HG02840 (cell line): ENCODE measurements at regions not wholly inside any gene's neighbourhood (a gene's known extent, or its start where the extent isn't known, plus 50 kb on each side); places are given as distances from the start of the nearest gene placed in this dataset.

ENCODE experiments used
- ATAC-seq: cut with Tn5 transposase; IDR thresholded peaks from one replicate; pipeline ENCODE4 v1.9.1; 2021; ENCODE audit warnings: mild to moderate bottlenecking, moderate library complexity, moderate number of reproducible peaks; ENCODE audit not compliant: unreplicated experiment, low FRiP score

GRCh38 chr2:13003500-13003899 is 286.8 kb downstream of the TRIB2 start:
- ATAC-seq = no peak

GRCh38 chr2:13005048-13005447 is 288.3 kb downstream of the TRIB2 start:
- ATAC-seq = no peak

GRCh38 chr2:13005761-13006335 is 289.1 kb downstream of the TRIB2 start:
- ATAC-seq = no peak

- ATAC-seq = no peak
Observed at GRCh38 chr2:13006426-13006825, 289.7 kb downstream of the TRIB2 start.

GRCh38 chr2:13006829-13007717 is 290.3 kb downstream of the TRIB2 start:
- ATAC-seq = no peak

- ATAC-seq = no peak
Observed at GRCh38 chr2:13009027-13009642, 292.4 kb downstream of the TRIB2 start.

GRCh38 chr2:13010283-13010682 is 293.5 kb downstream of the TRIB2 start:
- ATAC-seq = no peak

- no peak for ATAC-seq
Observed at GRCh38 chr2:13014783-13015182, 298.0 kb downstream of the TRIB2 start.

GRCh38 chr2:13015532-13016320 is 299.0 kb downstream of the TRIB2 start:
- ATAC-seq = no peak

GRCh38 chr2:13018490-13018889 is 301.8 kb downstream of the TRIB2 start:
- ATAC-seq = no peak

GRCh38 chr2:13019781-13020180 is 303.0 kb downstream of the TRIB2 start:
- ATAC-seq = no peak

GRCh38 chr2:13020469-13020868 is 303.7 kb downstream of the TRIB2 start:
- ATAC-seq = no peak

GRCh38 chr2:13021470-13021957 is 304.8 kb downstream of the TRIB2 start:
- no peak for ATAC-seq

- ATAC-seq = no peak
Observed at GRCh38 chr2:13030606-13031005, 313.9 kb downstream of the TRIB2 start.

GRCh38 chr2:13034861-13035260 is 318.1 kb downstream of the TRIB2 start:
- no peak for ATAC-seq

GRCh38 chr2:13035866-13036265 is 319.1 kb downstream of the TRIB2 start:
- no peak for ATAC-seq

GRCh38 chr2:13040043-13040442 is 323.3 kb downstream of the TRIB2 start:
- ATAC-seq = no peak

- ATAC-seq = no peak
Observed at GRCh38 chr2:13046557-13047165, 329.9 kb downstream of the TRIB2 start.

GRCh38 chr2:13050764-13051163 is 334.0 kb downstream of the TRIB2 start:
- no peak for ATAC-seq

- ATAC-seq = no peak
Observed at GRCh38 chr2:13052547-13052946, 335.8 kb downstream of the TRIB2 start.
